ENCODE measurements at regions not wholly inside any gene's neighbourhood (a gene's known extent, or its start where the extent isn't known, plus 50 kb on each side); places are given as distances from the start of the nearest gene placed in this dataset.
A peak's percentile ranks its signal among the peaks of the same experiment; 100 is the strongest.

- TF ChIP-seq ZBTB7A (IDR thresholded peaks at IDR 0.05; ENCODE audit: low read depth) (no peak), EP300 (IDR thresholded peaks at IDR 0.05; ENCODE audit: borderline replicate concordance) (no peak), CREB1 (IDR thresholded peaks at IDR 0.05; ENCODE audit: low read depth) (no peak), NFIC (IDR thresholded peaks at IDR 0.05) (peak; percentile 63), YY1 (IDR thresholded peaks at IDR 0.05; ENCODE audit: low read depth) (no peak), USF1 (IDR thresholded peaks at IDR 0.05) (no peak), TCF12 (IDR thresholded peaks at IDR 0.05; ENCODE audit: low read depth) (no peak), CEBPB (IDR thresholded peaks at IDR 0.05) (no peak), TEAD4 (IDR thresholded peaks at IDR 0.05) (no peak)
Observed at GRCh38 chr6:145502416-145502815, 232.9 kb downstream of the EPM2A start.

- TF ChIP-seq RAD21 (IDR thresholded peaks at IDR 0.05; ENCODE audit: low read depth) (no peak), TAF1 (IDR thresholded peaks at IDR 0.05; ENCODE audit: low read depth) (no peak), TEAD4 (IDR thresholded peaks at IDR 0.05) (no peak), EP300 (IDR thresholded peaks at IDR 0.05; ENCODE audit: borderline replicate concordance) (no peak), YY1 (IDR thresholded peaks at IDR 0.05; ENCODE audit: low read depth) (no peak)
Observed at GRCh38 chr6:145506136-145506535, 229.2 kb downstream of the EPM2A start.

GRCh38 chr6:145506565-145506964 is 228.8 kb downstream of the EPM2A start:
- TF ChIP-seq TEAD4 (IDR thresholded peaks at IDR 0.05), result no peak

- TF ChIP-seq TAF1 (IDR thresholded peaks at IDR 0.05; ENCODE audit: low read depth), result no peak
- no peak for TF ChIP-seq EP300 (IDR thresholded peaks at IDR 0.05; ENCODE audit: borderline replicate concordance)
- TF ChIP-seq NFIC (IDR thresholded peaks at IDR 0.05), result no peak
- no peak for TF ChIP-seq REST (IDR thresholded peaks at IDR 0.05; ENCODE audit: low read depth)
- TF ChIP-seq YY1 (IDR thresholded peaks at IDR 0.05; ENCODE audit: low read depth), result no peak
- TF ChIP-seq FOXM1 (IDR thresholded peaks at IDR 0.05; ENCODE audit: borderline replicate concordance, low read depth), result no peak
- no peak for TF ChIP-seq ZBTB7A (IDR thresholded peaks at IDR 0.05; ENCODE audit: low read depth)
Observed at GRCh38 chr6:145507239-145507638, 228.1 kb downstream of the EPM2A start.

- TF ChIP-seq FOXM1 (IDR thresholded peaks at IDR 0.05; ENCODE audit: borderline replicate concordance, low read depth), result no peak
- peak; percentile 67 for TF ChIP-seq RAD21 (IDR thresholded peaks at IDR 0.05; ENCODE audit: low read depth)
- no peak for TF ChIP-seq YY1 (IDR thresholded peaks at IDR 0.05; ENCODE audit: low read depth)
Observed at GRCh38 chr6:145508107-145508506, 227.2 kb downstream of the EPM2A start.

- no peak for TF ChIP-seq TAF1 (IDR thresholded peaks at IDR 0.05; ENCODE audit: low read depth)
- TF ChIP-seq FOXM1 (IDR thresholded peaks at IDR 0.05; ENCODE audit: borderline replicate concordance, low read depth), result no peak
- TF ChIP-seq RAD21 (IDR thresholded peaks at IDR 0.05; ENCODE audit: low read depth), result no peak
- TF ChIP-seq TCF12 (IDR thresholded peaks at IDR 0.05; ENCODE audit: low read depth), result no peak
- TF ChIP-seq YY1 (IDR thresholded peaks at IDR 0.05; ENCODE audit: low read depth), result no peak
- no peak for TF ChIP-seq REST (IDR thresholded peaks at IDR 0.05; ENCODE audit: low read depth)
- no peak for TF ChIP-seq ZBTB7A (IDR thresholded peaks at IDR 0.05; ENCODE audit: low read depth)
- TF ChIP-seq NFIC (IDR thresholded peaks at IDR 0.05), result no peak
- TF ChIP-seq TEAD4 (IDR thresholded peaks at IDR 0.05), result no peak
- TF ChIP-seq USF1 (IDR thresholded peaks at IDR 0.05), result no peak
- no peak for TF ChIP-seq EP300 (IDR thresholded peaks at IDR 0.05; ENCODE audit: borderline replicate concordance)
- TF ChIP-seq CEBPB (IDR thresholded peaks at IDR 0.05), result no peak
- TF ChIP-seq MAX (IDR thresholded peaks at IDR 0.05), result no peak
Observed at GRCh38 chr6:145517492-145517891, 217.8 kb downstream of the EPM2A start.

- TF ChIP-seq TAF1 (IDR thresholded peaks at IDR 0.05; ENCODE audit: low read depth), result no peak
- TF ChIP-seq EP300 (IDR thresholded peaks at IDR 0.05; ENCODE audit: borderline replicate concordance), result no peak
- TF ChIP-seq REST (IDR thresholded peaks at IDR 0.05; ENCODE audit: low read depth), result no peak
- no peak for TF ChIP-seq NFIC (IDR thresholded peaks at IDR 0.05)
- no peak for TF ChIP-seq YY1 (IDR thresholded peaks at IDR 0.05; ENCODE audit: low read depth)
- TF ChIP-seq ZBTB7A (IDR thresholded peaks at IDR 0.05; ENCODE audit: low read depth), result no peak
- TF ChIP-seq EGR1 (IDR thresholded peaks at IDR 0.05), result no peak
- no peak for TF ChIP-seq TEAD4 (IDR thresholded peaks at IDR 0.05)
- TF ChIP-seq USF1 (IDR thresholded peaks at IDR 0.05), result no peak
- TF ChIP-seq RAD21 (IDR thresholded peaks at IDR 0.05; ENCODE audit: low read depth), result no peak
- TF ChIP-seq CEBPB (IDR thresholded peaks at IDR 0.05), result no peak
- no peak for TF ChIP-seq CREB1 (IDR thresholded peaks at IDR 0.05; ENCODE audit: low read depth)
- no peak for TF ChIP-seq FOXM1 (IDR thresholded peaks at IDR 0.05; ENCODE audit: borderline replicate concordance, low read depth)
- TF ChIP-seq MAX (IDR thresholded peaks at IDR 0.05), result no peak
- TF ChIP-seq TCF12 (IDR thresholded peaks at IDR 0.05; ENCODE audit: low read depth), result no peak
Observed at GRCh38 chr6:145525038-145525437, 210.3 kb downstream of the EPM2A start.
